HG03439 (cell line): ENCODE measurements at regions not wholly inside any gene's neighbourhood (a gene's known extent, or its start where the extent isn't known, plus 50 kb on each side); places are given as distances from the start of the nearest gene placed in this dataset.
"Not testable (repeated sequence)": the region's sequence is repeated elsewhere in the genome, so short reads cannot be mapped to it uniquely, and the experiment has no call there.

ENCODE experiments used
- ATAC-seq: cut with Tn5 transposase; IDR thresholded peaks from one replicate; pipeline ENCODE4 v1.9.1; 2021; ENCODE audit warnings: mild to moderate bottlenecking, moderate library complexity; ENCODE audit not compliant: unreplicated experiment

DNA sequence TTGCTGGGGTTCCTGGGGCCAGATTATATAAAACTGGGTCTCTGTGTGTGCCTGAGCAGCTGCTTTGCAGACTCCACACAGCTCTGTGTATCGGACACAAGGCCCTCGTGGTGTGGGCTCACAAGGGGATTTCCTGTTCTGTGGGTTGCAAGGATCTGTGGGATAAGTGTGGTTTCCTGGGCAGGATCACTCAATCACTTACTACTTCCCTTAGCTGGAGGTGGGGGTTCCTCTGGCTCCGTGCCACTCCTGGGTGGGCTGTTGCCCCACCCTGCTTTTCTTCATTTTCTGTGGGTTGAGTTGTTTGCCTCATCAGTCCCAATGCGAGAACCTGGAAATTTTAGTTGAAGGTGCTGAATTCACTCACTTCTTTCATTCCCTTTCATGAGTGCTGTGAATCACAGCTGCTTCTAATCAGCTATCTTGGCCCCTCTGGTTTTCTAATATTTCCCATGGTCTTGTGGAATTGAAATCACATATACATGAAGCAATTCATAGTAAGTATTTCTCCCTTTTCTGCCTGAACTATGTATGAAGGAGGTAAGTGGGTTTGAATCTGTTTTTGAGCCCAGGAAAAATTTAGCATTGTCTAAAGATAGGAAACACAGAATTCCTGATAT, 196.3 kb downstream of the DCDC2C start:
- no peak for ATAC-seq

DNA sequence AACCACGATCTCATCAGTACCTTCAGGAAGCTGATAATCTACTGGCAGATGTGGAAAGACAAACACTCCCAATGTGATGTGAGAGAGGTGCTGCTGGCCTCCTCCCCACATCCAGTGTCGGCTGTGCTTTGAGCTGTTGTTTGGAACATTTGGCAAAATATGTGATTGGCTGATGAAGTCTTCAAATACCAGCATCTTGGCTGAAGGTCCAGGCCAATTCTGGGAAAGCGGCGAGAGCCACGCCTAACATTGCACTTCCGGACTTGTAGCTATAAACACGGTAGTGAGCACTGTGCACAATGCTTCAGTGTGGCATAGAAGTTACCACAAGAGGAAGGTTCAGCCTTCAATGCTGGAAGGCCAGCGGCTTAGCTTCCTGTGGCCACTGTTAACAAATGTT, 198.8 kb downstream of the DCDC2C start:
- no peak for ATAC-seq

DNA sequence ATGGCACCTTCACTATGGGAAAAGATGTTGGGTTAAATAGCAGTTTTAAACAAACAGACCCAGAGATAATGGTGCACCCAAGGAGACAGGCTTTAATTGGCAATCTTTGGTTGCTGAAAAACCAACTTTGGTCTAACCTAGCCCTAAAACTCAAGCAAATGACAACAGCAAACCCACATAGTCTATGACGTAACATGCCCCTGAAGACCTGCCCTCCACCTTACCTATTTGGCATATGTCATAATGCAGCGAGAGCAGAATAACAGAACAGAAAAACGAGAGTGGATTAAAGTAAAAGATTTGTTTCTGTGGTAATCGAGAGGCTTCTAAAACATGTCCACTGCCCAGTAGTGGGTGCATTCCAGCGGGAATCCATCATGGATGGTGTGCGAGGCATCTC, 200.7 kb downstream of the DCDC2C start:
- ATAC-seq: no peak

DNA sequence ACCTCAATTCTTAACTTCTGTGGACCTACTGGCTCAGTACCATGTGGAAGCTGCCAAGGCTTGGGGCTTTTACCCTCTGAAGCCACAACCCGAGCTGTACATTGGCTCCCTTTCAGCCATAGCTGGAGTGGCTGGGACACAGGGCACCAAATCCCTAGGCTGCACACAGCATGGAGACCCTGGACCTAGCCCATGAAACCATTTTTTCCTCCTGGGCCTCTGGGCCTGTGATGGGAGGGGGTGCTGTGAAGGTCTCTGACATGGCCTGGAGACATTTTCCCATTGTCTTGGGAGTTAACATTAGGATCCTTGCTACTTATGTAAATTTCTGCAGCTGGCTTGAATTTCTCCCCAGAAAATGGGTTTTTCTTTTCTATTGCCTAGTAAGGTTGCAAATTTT, 205.1 kb downstream of the DCDC2C start:
- not testable (repeated sequence) for ATAC-seq

DNA sequence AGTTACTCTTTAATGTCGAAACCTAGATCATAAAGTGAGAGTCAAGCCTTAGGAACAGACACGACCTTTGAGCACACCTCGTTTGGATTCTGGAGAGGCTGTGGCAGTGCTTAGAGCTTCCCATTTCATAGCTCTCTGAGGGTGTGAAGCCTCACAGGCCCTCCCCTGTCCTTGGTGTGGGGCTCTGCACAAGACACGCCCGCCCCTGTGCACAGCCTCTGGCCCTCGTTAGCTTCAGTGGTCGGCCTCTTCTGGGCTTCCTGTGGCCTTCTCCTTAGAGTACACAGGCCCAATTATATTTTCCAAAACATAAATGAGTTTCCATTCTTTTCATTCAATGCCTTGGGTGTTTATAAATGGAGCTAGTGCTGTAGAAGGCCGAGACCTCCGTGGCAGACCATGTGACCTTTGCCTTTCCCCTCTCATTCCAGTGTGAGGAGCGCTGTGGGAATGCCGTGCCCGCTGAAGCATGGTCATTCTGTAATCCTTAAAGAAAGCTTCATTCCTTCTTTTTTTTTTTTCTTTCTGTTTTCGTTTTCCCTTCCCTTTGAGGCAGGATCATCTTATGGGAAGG, 208.6 kb downstream of the DCDC2C start:
- no peak for ATAC-seq

DNA sequence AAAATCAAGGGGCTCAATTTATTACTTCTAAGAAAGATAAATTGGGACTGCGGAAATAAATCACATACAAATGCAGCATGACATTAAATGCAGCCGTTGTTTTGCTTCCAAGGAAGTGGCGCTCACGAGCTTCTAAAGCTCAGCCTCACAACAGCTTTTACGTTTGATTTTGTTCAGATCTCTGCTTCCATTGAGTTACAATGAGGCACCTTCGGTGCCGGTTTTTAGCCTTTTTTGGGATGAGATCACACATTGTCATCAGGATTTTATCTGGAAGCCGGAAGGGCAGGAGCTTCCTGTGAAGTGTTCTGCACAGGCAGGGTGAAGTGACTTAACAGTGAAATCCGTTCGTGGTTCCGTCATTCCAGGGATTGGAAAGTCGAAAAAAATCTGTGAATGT, 209.8 kb downstream of the DCDC2C start:
- no peak for ATAC-seq

DNA sequence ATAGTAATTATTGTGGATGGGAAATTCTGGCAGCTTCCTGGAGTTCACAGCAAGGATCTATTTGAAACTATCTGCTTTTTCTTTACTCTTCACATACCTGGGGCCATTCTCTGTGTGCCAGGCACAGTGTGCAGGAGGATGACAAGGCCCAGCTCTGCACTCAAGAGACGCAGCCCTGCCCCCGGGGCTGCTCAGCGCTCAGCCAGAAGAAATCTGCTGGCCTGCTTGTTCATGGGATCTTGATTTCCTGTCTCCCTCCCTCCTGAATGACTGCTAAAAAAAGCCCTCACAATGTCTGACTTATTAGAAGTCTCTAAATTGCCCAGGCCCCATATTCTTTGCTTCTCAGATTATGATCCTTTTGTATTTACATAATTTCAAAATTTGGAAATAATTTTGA, 210.9 kb downstream of the DCDC2C start:
- no peak for ATAC-seq

DNA sequence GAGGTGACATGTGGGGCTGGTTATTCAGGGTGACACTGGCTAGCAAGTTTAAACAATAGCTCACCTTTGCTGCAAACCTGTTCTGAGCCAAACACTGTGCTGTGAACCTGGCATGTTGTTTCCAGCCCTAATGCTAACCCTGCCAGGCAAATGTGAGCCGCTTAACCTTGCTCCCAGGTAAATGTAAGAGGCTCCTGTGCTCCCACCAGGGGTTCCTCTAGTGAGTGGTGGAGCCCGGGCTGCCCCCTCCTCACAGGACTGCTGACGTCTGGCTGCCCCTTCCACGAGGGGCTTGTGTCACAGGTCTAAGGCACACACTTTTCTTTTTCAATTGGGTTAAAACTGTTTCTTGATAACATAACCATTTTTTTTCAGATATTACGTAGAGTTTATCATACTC, 223.7 kb downstream of the DCDC2C start:
- ATAC-seq: no peak

DNA sequence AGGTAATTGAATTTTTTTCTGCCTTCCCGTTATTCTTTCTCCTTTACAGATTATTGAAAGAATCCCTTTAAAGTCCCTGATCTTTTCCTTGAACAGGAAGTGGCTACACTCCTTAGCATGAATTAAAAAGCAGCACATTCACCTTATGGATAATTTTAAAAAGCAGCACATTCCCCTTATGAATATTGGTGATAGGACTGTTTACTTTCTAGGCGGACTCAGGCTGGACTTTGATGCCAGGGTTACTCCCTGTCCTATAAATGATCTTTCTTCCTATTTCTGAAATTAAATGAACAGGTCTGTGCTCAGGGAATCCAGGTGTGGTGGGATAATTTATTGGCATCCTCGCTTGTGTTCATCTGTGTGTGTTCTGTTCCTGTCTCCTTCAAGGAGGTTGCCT, 226.0 kb downstream of the DCDC2C start:
- no peak for ATAC-seq

DNA sequence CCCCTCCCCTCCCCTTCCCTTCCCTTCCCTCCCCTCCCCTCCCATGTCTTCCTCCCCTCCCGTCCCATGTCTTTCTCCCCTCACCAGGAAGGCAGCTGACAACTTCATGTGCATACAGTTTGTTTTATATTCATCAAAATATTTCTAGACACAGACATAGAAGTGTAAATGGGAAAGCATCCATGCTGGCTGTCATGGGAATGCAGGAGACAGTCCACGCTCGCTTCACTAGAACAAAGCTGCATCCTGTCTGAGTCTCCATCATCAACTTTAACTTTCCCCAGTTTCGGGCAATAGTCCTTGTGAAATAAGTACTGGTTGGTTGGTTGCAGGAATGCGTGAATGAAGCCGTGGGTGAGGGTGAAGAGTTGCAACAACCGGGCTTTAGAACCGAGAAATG, 226.9 kb downstream of the DCDC2C start:
- ATAC-seq: no peak

DNA sequence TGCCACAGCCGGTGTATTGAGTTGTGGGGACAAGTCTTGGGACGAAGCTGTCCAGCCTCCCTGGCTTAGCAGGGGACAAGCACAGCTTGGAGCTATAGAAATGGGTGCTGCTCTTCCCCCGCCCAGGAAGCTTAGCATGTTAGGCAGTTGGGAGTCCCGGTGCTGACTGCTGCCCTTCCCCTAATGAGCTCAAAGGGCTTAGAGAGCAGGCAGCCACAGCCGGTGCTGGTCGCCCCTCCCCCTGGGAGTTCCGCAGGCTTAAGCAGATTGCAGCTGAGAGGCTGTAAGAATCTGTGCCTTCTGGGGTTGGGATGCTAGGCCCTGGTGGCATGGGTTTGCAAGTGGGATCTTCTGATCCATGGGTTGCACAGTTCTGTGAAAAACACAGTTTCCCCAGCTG, 237.3 kb downstream of the DCDC2C start:
- ATAC-seq: no peak

DNA sequence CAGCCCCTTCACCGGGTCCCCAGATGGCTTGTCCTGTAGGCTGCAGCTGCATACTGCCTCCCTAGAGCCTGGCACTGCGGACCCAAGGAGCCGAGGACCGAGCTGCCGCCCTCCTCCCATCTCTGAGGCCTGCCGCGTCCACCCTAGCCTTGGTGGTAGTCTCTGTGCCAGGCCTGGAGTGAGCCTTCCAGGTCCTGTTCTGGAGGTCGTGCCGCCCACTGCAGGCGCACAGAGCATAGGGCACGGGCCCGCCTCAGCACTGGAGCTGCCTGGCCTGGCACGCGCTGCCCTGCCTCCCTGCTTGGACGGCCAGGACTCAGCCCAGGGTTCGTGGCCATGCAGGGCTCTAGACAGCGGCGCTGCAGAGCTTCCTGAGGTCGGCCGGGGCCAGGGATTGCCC, 239.5 kb downstream of the DCDC2C start:
- no peak for ATAC-seq

DNA sequence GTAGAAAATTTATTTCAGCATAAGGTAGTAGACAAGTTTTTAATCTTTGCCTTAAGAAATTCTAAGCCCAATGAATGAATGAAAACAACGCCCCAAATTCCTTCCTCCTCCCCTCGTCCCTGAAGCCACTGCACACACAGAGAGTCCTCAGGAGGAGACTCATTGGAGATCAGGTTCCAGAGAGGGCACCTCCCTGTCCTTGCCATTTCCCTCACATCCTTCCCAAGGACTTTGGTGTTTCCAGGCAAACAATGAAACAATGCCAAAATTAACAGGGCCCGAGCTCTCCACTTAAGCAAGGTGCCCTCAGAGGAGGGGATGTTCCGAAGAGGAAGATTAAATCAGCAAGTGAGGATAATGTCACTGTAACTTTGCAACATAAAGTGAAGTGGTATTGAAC, 240.7 kb downstream of the DCDC2C start:
- ATAC-seq: no peak

DNA sequence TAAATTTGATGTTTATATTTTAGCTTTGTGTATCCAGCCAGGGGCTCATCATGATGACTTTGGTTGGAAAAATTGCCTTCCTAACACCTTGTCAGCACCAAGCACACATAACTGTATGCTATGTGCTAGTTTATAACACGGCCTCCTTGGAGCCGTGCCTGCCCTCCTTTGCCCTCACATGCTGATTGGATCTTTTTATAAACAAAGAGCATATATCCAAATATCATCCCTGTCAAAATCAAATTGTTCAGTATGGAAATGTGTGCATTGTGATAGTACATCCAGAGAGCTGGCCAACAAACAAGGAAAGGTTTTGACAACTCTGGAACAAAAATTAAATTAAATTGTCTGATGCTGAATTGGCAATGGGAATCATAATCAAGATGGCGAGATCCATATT, 241.5 kb downstream of the DCDC2C start:
- no peak for ATAC-seq

DNA sequence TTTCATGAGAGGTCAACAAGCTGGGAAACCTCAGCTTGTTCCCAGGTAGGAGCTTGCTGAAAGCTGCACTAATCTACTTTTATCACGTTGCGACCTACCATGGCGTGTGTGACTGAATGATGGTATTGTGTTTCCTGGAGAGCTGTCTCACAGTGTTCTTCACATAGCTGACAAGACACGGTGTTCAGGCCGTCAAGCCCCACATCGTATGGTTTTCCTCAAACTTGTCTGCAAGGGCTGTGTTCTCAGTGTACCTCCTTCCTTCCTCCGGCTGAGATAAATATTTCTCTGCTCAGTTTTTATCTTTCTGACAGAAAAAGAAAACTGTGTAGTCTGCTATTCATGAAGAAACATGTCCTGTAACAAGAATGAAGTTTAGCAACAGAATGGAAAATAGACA, 244.8 kb downstream of the DCDC2C start:
- ATAC-seq: no peak

DNA sequence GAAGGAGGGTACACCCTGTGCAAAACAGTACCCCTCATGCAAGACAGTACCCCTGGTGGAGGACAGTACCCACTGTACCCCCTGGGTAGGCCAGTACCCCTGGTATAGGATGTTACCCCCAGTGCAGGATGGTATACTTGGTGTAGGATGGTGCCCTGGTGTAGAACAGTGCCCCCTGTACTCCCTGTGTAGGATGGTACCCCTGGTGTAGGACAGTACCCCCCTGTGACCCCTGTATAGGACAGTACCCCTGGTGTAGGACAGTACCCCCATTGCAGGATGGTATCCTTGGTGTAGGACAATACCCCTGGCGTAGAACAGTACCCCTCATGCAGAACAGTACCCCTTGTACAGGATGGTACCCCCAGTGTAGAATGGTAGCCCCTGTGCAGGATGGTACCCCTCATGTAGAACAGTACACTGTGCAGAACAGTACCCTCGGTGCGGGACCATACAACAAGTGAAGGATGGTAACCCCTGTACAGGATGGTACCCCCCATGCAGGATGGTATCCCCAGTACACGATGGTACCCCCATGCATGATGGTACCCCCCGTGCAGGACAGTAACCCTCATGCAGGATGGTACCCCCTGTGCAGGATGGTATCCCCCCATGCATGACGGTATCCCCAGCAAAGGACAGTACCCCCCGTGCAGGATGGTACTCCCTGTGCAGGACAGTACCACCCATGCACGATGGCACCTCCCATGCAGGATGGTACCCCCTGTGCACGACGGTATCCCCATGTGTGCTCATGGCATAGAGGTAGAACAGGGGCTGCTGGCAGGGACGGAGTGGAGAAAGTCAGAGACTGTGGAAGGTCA, 248.0 kb downstream of the DCDC2C start:
- ATAC-seq: no peak

DNA sequence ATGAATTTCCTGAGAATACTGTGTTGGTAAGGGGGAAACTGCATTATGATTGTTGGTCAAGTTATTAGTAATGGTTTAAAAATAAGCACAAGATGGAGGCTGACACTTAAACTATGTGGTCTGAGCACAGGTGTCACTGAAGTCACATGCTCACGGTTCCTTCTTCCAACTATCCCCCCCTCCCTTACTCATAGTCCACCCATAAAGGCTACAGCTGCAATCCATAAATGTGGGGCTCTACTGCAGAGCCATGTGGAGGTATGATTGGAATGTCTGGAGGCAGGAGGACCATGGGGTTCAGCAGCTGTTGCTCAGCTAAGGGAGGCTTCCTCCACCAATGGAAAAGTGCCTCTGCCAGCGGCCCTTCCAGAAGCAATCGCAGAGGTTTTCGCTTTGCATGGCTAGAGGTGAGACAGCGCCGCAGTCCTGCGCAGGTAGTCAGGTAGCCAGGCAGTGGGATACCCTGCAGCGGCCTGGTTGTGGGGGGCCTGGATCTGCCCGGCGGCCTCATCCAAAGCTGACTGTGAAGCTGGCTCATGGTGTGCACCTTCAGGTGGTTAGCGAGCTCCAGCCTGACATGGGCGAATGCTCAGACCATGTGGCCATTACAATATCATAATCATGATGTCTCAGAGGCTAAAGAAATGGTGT, 249.6 kb downstream of the DCDC2C start:
- no peak for ATAC-seq

DNA sequence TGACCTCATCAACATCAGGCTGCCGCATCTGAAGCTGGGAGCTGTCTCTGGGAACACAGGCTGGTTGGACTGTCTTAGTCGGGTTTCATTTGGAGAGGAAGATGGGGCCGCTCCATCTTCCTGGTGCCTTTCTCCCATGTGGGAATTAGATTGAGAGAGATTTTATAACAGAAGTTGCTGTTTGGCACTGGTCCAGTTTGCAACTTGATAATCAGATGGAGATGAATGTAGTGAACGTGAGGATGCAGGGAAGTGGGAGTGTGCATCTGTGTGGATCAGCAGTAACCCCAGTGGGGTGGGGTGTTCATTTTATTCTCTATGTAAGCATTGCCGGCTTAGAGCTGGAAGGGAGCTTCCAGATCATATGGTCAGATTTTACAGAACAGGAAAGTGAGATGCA, 250.9 kb downstream of the DCDC2C start:
- ATAC-seq: no peak

DNA sequence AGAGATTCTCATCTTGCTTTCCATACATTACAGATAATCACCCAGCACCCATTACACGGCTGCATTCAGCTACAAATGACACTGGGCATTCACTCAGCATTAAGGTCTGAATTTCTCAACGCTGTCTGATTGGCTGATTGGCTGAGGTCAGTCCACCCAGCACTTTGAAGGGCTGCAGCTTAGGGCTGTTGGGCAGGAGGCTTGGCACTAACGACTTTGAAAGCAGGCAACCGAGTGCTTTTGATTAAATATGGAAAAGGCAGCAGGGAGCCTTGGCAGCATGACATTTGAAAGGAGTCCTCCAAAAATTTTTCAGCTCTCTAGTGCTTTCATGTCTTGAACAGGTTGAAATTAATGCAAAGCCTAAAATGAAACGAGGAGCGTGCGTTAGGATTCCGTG, 253.0 kb downstream of the DCDC2C start:
- ATAC-seq: no peak

DNA sequence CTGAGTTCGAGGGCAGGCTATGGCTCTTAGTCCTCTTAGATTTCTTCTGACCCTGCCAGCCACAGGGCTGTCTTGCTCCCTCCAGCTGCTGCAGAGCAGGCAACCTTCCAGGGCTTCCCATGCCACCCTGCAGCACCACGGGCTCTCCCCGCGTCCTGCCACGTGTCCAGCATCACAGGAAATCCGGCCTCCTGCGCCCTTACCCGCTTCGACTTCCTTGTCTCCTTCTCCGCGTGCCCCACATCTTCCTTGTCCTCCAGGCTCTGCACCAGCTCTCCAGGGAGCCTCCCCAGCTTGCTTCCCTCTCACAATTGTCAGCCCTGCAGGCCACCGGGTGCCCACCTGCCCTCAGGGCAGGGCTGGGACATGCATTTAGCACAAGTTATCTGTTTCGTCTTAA, 253.5 kb downstream of the DCDC2C start:
- no peak for ATAC-seq

DNA sequence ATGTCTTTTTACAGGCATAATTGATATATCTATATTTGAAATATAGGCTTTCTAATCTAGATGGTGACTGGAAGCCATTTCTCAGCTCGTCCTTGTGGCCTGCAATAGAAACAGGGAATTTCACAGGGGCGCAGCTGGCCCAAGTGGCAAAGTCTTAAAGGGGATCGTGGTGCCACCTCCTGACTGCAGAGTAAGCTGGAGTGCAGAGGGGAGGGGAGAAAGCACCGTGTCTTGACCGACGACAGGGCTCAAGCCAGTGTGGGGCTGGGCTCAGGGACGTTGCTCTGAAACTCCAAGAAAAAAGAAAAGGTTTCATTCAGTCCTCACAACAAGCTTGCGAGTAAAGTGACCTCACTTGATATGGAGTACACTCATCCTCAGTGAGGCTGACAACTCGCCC, 255.1 kb downstream of the DCDC2C start:
- no peak for ATAC-seq

DNA sequence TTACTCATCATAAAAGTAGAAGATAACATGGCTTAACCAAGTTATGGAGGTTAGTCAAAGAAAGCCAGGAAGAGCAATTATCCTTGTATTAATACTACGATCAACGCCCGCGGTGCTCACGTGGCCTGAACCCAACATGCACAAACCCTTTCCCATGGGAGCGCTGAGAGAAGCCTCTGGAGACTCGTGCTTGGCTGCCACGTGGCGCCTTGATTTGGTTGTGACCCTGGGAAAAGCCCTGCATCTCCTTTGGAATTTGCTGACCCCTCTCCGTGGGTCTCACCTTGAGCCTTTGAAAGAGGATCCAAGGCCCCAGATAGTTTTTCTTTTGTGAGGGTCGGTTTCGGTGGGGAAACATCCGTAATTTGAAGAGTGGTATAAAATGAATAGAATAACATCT, 255.6 kb downstream of the DCDC2C start:
- ATAC-seq: no peak
